ENCODE measurements at regions not wholly inside any gene's neighbourhood (a gene's known extent, or its start where the extent isn't known, plus 50 kb on each side); places are given as distances from the start of the nearest gene placed in this dataset.

GRCh38 chr1:220431554-220432239, 96.2 kb upstream of the MARK1 start:
- no peak overlapping the region for H3K4me3 ChIP-seq
- intact Hi-C loops (cut with DNase I): loop anchor here in 1 of 2 donors (10.0 kb wide), 1 partner anchor 137 kb away; no protein-coding TSS in a partner anchor
- no peak overlapping the region for H3K27ac ChIP-seq
- no peak for ATAC-seq
- no peak for TF ChIP-seq CTCF (IDR thresholded peaks at IDR 0.05)
- no peaks in the 10 kb centered on the region for H3K36me3 ChIP-seq (ENCODE audit: insufficient read depth in 1 of 2, low read depth in 1 of 2)
- H3K9me3 ChIP-seq: no peaks in the 10 kb centered on the region
- H3K27me3 ChIP-seq (ENCODE audit: insufficient read depth in 3 of 3, low read length in 2 of 3): no peaks in the 10 kb centered on the region
- H3K4me1 ChIP-seq: peaks cover 5% of the 10 kb centered on the region
- WGBS, 3 donors: 39 to 48% (median 45%) methylated on average over 7 of the region's 7 CpGs
- DNase-seq: no peak

- Histone ChIP-seq H3K9me3 (no peaks in the 10 kb centered on the region), H3K27ac (no peak overlapping the region), H3K4me1 (no peaks in the 10 kb centered on the region), H3K36me3 (ENCODE audit: insufficient read depth in 1 of 2, low read depth in 1 of 2) (no peaks in the 10 kb centered on the region), H3K4me3 (no peak overlapping the region), H3K27me3 (ENCODE audit: insufficient read depth in 3 of 3, low read length in 2 of 3) (no peaks in the 10 kb centered on the region)
- DNase-seq (no peak), ATAC-seq (no peak)
- WGBS, 3 donors: 30 to 37% (median 31%) methylated on average over 2 of the region's 2 CpGs
- intact Hi-C loops (cut with DNase I): loop anchor here in 1 of 2 donors (10.0 kb wide), 1 partner anchor 136 kb away; no protein-coding TSS in a partner anchor
- no peak for TF ChIP-seq CTCF (IDR thresholded peaks at IDR 0.05)
These were observed 97.3 kb upstream of the MARK1 start for GRCh38 chr1:220430586-220430985.

GRCh38 chr1:220430059-220430458, 97.9 kb upstream of the MARK1 start:
- intact Hi-C loops (cut with DNase I): loop anchor here in 1 of 2 donors (10.0 kb wide), 1 partner anchor 135 kb away; no protein-coding TSS in a partner anchor
- Histone ChIP-seq H3K4me3 (no peak overlapping the region), H3K9me3 (no peaks in the 10 kb centered on the region), H3K4me1 (no peaks in the 10 kb centered on the region), H3K27ac (no peak overlapping the region), H3K27me3 (ENCODE audit: insufficient read depth in 3 of 3, low read length in 2 of 3) (no peaks in the 10 kb centered on the region), H3K36me3 (ENCODE audit: insufficient read depth in 1 of 2, low read depth in 1 of 2) (no peaks in the 10 kb centered on the region)
- TF ChIP-seq CTCF (IDR thresholded peaks at IDR 0.05): no peak
- ATAC-seq (no peak), DNase-seq (no peak)

GRCh38 chr1:220426989-220427388, 100.9 kb upstream of the MARK1 start:
- no peak overlapping the region for H3K27ac ChIP-seq
- WGBS, 3 donors: 58 to 87% (median 64%) methylated on average over 2 of the region's 2 CpGs
- no peak for ATAC-seq

More at GRCh38 chr1:220426989-220427388, 100.9 kb upstream of the MARK1 start:
- H3K4me3 ChIP-seq: no peak overlapping the region
- H3K9me3 ChIP-seq: no peaks in the 10 kb centered on the region
- no peaks in the 10 kb centered on the region for H3K4me1 ChIP-seq
- no peak for DNase-seq
- no peaks in the 10 kb centered on the region for H3K36me3 ChIP-seq (ENCODE audit: insufficient read depth in 1 of 2, low read depth in 1 of 2)
- intact Hi-C loops (cut with DNase I): no loop called here
- no peak for TF ChIP-seq CTCF (IDR thresholded peaks at IDR 0.05)
- H3K27me3 ChIP-seq (ENCODE audit: insufficient read depth in 3 of 3, low read length in 2 of 3): no peaks in the 10 kb centered on the region
